ENCODE measurements at regions not wholly inside any gene's neighbourhood (a gene's known extent, or its start where the extent isn't known, plus 50 kb on each side); places are given as distances from the start of the nearest gene placed in this dataset.

DNA sequence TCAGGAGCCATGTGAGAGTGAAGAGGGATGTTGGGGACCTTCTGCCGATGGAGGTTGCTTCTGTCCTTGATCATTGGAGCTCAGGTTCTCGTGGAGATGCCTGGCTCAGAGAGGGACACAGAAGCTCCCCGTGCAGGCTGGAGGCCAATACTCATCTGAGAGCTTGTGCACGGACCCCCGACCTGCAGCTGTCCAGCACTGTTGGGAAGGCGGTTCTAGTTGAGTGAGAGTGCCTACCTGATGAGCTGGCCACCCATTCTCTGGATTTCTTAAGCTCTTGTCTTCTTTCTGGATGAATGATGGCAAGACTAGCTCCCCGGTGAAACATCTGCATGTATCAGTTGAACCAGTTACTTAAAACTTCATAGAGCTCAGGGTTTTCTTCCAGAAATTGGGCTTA, 247.6 kb upstream of the MKI67 start:
- Histone ChIP-seq H3K4me1 (peaks cover 11% of the 10 kb centered on the region; the same call in 1 of the 2 replicates), H3K27me3 (no peaks in the 10 kb centered on the region), H3K4me2 (peak overlapping the region; percentile 31), H3K9ac (no peak overlapping the region), H3K9me3 (no peaks in the 10 kb centered on the region), H4K20me1 (no peaks in the 10 kb centered on the region), H3K36me3 (no peaks in the 10 kb centered on the region), H3K4me3 (no peak overlapping the region), H3K27ac (no peak overlapping the region)
- TF ChIP-seq Cebpa-rat (IDR thresholded peaks at IDR 0.05), result no peak

GRCh38 chr10:128375171-128375570, 248.9 kb upstream of the MKI67 start:
- Histone ChIP-seq H3K4me2 (no peak overlapping the region), H3K27ac (no peak overlapping the region), H3K9ac (no peak overlapping the region), H3K9me3 (no peaks in the 10 kb centered on the region), H3K36me3 (no peaks in the 10 kb centered on the region), H3K27me3 (no peaks in the 10 kb centered on the region), H3K4me1 (peaks cover 11% of the 10 kb centered on the region; the same call in 1 of the 2 replicates), H4K20me1 (no peaks in the 10 kb centered on the region), H3K4me3 (no peak overlapping the region)
- no peak for TF ChIP-seq Cebpa-rat (IDR thresholded peaks at IDR 0.05)

DNA sequence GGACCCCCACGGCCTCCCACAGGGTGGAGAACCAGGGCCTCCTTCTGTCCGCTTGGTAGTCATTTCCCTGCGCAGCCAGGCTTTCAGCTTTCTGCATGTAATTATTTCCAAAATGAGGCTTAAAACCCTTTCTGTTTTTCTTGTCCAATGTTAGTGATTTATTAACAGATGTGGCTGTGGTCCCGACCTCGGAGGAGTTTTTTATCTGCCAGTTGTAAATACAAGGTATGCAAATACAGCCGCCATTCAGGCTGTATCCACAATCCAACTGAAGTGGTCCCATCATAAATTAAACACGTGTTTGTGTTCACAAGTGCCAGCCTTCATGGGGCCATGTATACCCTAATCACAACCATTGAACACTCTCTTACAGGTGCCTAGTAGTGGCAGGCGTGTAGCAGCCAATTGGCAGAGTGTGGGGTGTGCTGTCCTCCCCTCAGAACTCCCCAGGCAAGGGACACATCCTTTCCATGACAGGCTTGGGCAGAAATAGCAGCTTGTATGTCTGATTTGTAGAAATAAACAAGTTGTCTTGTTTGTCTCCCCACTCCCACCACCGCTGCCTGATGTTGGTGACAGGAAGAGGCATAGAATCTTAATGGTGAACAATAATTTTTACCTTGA, 251.3 kb upstream of the MKI67 start:
- Histone ChIP-seq H3K4me2 (no peak overlapping the region), H4K20me1 (no peaks in the 10 kb centered on the region), H3K9me3 (no peaks in the 10 kb centered on the region), H3K4me3 (no peak overlapping the region), H3K9ac (no peak overlapping the region), H3K4me1 (peaks cover 11% of the 10 kb centered on the region; the same call in 1 of the 2 replicates), H3K36me3 (no peaks in the 10 kb centered on the region), H3K27me3 (no peaks in the 10 kb centered on the region), H3K27ac (no peak overlapping the region)
- no peak for TF ChIP-seq Cebpa-rat (IDR thresholded peaks at IDR 0.05)

GRCh38 chr10:128377988-128378387, 251.8 kb upstream of the MKI67 start:
- Histone ChIP-seq H3K4me1 (peaks cover 8% of the 10 kb centered on the region; the same call in 1 of the 2 replicates), H4K20me1 (no peaks in the 10 kb centered on the region), H3K9ac (no peak overlapping the region), H3K9me3 (no peaks in the 10 kb centered on the region), H3K4me3 (no peak overlapping the region), H3K27ac (no peak overlapping the region), H3K27me3 (no peaks in the 10 kb centered on the region), H3K4me2 (no peak overlapping the region), H3K36me3 (no peaks in the 10 kb centered on the region)
- no peak for TF ChIP-seq Cebpa-rat (IDR thresholded peaks at IDR 0.05)

DNA sequence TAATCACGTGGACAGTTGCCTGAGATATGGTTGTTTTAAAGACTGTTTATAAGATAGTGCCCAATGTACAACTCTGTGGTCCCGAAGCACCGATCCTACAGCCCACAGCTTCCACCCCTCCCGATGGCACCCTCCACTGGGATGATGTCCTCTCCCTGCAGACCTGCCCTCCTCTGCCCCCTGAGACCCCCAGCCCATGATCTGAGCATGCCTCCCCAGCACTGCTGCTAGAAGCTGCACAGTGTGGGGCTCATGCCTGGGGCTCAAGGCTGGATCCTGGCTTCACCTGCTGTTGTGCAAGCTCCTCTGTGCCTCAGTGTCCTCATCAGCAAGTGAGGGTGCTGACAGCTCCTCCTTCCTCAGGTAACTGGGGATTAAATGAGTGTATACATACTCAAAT, 254.7 kb upstream of the MKI67 start:
- Histone ChIP-seq H3K4me1 (no peaks in the 10 kb centered on the region), H3K4me2 (no peak overlapping the region), H3K9ac (no peak overlapping the region), H3K36me3 (no peaks in the 10 kb centered on the region), H3K27ac (no peak overlapping the region), H4K20me1 (no peaks in the 10 kb centered on the region), H3K27me3 (no peaks in the 10 kb centered on the region), H3K9me3 (no peaks in the 10 kb centered on the region), H3K4me3 (no peak overlapping the region)
- TF ChIP-seq Cebpa-rat (IDR thresholded peaks at IDR 0.05), result no peak

DNA sequence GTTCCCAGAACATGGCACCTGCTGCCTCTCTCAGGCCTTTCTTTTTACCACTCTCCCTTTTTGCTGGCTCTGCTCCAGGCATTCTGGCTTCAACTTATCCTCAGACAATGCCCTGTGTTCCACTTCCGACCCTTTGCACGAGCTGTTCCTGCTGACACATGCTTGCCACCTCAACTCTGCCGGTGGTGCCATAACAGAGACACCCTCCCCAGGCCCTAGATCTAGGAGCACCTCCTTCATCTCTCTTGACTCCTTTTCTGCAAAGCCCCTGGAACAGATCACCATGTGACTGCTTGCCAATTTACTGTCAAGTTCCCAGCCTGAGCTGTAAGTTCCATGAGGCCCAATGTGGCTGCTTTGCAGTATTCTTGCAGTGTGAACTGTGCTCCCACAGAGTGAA, 256.0 kb upstream of the MKI67 start:
- Histone ChIP-seq H3K36me3 (no peaks in the 10 kb centered on the region), H3K27me3 (no peaks in the 10 kb centered on the region), H3K4me3 (no peak overlapping the region), H4K20me1 (no peaks in the 10 kb centered on the region), H3K27ac (no peak overlapping the region), H3K4me1 (no peaks in the 10 kb centered on the region), H3K4me2 (no peak overlapping the region), H3K9ac (no peak overlapping the region), H3K9me3 (no peaks in the 10 kb centered on the region)
- no peak for TF ChIP-seq Cebpa-rat (IDR thresholded peaks at IDR 0.05)

- no peak overlapping the region for H3K4me3 ChIP-seq
- H3K9ac ChIP-seq, result no peak overlapping the region
- no peaks in the 10 kb centered on the region for H3K9me3 ChIP-seq
- no peaks in the 10 kb centered on the region for H4K20me1 ChIP-seq
- no peaks in the 10 kb centered on the region for H3K4me1 ChIP-seq
- no peak overlapping the region for H3K4me2 ChIP-seq
- H3K36me3 ChIP-seq, result no peaks in the 10 kb centered on the region
- no peaks in the 10 kb centered on the region for H3K27me3 ChIP-seq
- H3K27ac ChIP-seq, result no peak overlapping the region
- no peak for TF ChIP-seq Cebpa-rat (IDR thresholded peaks at IDR 0.05)
These were observed 258.6 kb upstream of the MKI67 start for GRCh38 chr10:128384831-128385230.

GRCh38 chr10:128386231-128386630, 260.0 kb upstream of the MKI67 start:
- no peaks in the 10 kb centered on the region for H3K27me3 ChIP-seq
- H3K4me3 ChIP-seq, result no peak overlapping the region
- H3K4me1 ChIP-seq, result no peaks in the 10 kb centered on the region
- H3K27ac ChIP-seq, result no peak overlapping the region
- H3K4me2 ChIP-seq, result no peak overlapping the region
- no peak overlapping the region for H3K9ac ChIP-seq
- no peak for TF ChIP-seq Cebpa-rat (IDR thresholded peaks at IDR 0.05)
- H3K36me3 ChIP-seq, result no peaks in the 10 kb centered on the region
- no peaks in the 10 kb centered on the region for H3K9me3 ChIP-seq
- H4K20me1 ChIP-seq, result no peaks in the 10 kb centered on the region

- Histone ChIP-seq H3K4me3 (no peak overlapping the region), H4K20me1 (no peaks in the 10 kb centered on the region), H3K4me2 (no peak overlapping the region), H3K9ac (no peak overlapping the region), H3K36me3 (no peaks in the 10 kb centered on the region), H3K27me3 (no peaks in the 10 kb centered on the region), H3K27ac (no peak overlapping the region), H3K4me1 (no peaks in the 10 kb centered on the region), H3K9me3 (no peaks in the 10 kb centered on the region)
- TF ChIP-seq Cebpa-rat (IDR thresholded peaks at IDR 0.05), result no peak
These were observed 260.8 kb upstream of the MKI67 start for GRCh38 chr10:128386816-128387604.

GRCh38 chr10:128390596-128390995, 264.4 kb upstream of the MKI67 start:
- Histone ChIP-seq H3K9ac (no peak overlapping the region), H3K9me3 (no peaks in the 10 kb centered on the region), H3K4me1 (no peaks in the 10 kb centered on the region), H3K4me3 (no peak overlapping the region), H3K4me2 (no peak overlapping the region), H3K27ac (no peak overlapping the region), H3K36me3 (no peaks in the 10 kb centered on the region), H4K20me1 (no peaks in the 10 kb centered on the region), H3K27me3 (no peaks in the 10 kb centered on the region)
- TF ChIP-seq Cebpa-rat (IDR thresholded peaks at IDR 0.05), result no peak
